NCI-H510A treated with DMSO at 0.1 percent for 48 hours (cell line): ENCODE measurements at regions not wholly inside any gene's neighbourhood (a gene's known extent, or its start where the extent isn't known, plus 50 kb on each side); places are given as distances from the start of the nearest gene placed in this dataset.
"Not testable (repeated sequence)": the region's sequence is repeated elsewhere in the genome, so short reads cannot be mapped to it uniquely, and the experiment has no call there.

Experiments used
- DNase-seq: peaks from one replicate; lab custom pipeline; 2025; lab: John Stamatoyannopoulos, UW

DNA sequence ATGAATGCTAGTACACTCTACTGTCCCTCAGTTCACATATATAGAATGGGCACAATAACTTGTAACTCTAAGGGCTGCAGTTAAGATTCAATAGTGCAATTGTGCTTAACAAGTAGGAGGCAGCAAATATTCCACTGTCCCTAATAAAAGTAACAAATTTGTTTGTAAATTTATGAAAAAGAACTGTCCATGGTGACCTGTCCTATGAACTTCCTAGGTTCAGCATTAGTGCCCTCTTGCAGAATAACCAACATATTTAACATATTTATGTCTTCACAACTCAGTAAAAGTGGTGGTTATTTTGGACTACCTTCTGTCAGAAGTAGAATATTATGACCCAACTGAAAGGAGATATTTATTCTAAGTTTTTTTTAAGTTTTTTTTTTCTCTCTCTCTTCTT lies 327.8 kb downstream of the CENPW start:
- DNase-seq, result no peak

DNA sequence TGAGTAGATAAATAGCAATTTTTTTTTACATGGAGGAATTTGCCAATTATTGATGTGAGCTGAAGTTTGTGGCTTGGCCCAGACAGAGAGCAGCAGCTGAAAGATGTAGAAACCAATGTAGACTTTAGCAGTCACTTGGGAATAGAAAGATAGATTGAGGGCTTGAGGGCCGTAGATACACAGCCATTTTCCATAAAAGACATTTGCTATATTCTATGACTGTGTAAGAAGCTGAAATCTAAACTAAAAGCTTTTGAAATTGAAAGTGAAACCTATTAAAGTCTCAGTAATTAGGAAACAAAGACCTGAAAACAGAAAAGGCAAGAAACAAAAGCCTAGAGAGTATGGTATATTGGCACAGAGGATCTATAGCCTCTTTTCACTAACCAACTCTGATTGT lies 332.7 kb downstream of the CENPW start:
- DNase-seq, result no peak

DNA sequence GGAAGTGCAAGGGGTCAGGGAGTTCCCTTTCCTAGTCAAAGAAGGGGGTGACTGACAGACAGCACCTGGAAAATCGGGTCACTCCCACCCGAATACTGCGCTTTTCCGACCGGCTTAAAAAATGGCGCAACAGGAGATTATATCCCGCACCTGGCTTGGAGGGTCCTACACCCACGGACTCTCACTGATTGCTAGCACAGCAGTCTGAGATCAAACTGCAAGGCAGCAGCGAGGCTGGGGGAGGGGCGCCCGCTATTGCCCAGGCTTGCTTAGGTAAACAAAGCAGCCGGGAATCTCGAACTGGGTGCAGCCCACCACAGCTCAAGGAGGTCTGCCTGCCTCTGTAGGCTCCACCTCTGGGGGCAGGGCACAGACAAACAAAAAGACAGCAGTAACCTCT lies 333.8 kb downstream of the CENPW start:
- DNase-seq, result not testable (repeated sequence)

DNA sequence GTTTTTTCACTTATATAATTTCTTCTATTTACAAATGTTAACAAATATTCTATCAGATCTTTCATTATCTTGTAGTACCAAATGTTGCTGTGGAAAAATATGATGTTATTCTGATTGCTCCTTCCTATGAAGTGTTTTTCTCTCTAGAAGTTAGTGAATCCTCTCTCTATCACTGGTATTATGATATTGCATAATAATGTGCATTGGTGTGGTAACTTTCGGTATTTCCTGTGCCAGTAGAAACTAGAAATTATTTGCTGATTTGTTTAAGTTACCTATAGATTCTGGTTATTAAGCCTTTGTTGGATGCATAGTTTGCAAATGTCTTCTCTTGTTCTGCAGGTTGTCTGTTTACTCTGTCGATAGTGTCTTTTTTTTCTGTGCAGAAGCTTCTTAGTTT lies 342.5 kb downstream of the CENPW start:
- no peak for DNase-seq

DNA sequence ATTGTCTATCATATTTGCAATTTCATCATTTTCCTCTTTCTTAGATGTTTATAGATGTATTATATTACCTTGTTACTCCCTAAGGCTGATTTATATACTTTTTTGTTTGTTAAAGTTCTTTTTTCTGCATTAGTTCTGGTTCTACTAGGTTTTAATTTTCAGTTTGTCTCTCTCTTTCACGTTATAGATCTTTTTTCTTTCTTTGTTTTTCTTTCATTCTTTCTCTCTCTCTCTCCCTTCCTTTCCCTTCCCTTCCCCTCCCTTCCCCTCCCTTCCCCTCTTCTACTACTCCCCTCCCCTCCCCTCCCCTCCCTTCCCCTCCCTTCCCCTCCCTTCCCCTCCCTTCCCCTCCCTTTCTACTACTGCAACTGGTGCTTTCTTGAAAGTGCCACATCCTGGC lies 345.3 kb downstream of the CENPW start:
- DNase-seq, result no peak

DNA sequence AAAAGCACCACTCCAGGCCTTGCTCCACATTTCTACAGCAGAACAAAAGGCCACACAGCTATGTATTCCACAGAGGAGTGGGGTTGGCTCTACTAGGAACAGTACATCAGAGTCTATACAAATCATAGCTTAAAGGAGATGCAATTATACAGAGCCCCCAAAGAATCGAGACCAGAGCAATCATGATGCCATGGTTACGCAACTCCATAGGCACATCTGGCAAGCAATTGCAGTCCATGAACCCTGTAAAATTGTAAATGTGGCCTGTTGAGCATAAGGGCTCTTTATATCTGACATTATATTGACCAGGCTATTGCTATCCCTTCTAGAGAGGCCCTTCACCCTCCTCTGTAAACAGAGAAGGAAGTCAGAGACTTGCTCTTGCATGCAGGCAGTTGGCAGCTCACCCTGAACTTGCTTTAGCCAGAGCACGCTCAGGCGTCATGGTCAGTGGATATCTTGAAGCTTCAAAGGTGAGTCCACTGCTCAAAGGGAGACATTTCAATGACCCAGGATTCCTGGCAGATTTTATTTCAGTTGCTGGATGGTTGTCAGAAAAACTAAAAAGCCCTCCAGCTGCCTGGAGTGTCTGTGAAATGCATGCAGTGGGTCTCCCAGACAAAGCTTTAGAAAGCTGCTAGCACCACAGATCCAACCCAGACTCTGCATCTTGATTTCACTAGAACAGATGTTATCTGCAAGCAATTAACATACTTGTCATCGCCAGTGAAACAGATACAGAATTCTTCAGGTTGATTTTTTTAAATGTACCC lies 357.2 kb downstream of the CENPW start:
- peak; percentile 81 for DNase-seq

DNA sequence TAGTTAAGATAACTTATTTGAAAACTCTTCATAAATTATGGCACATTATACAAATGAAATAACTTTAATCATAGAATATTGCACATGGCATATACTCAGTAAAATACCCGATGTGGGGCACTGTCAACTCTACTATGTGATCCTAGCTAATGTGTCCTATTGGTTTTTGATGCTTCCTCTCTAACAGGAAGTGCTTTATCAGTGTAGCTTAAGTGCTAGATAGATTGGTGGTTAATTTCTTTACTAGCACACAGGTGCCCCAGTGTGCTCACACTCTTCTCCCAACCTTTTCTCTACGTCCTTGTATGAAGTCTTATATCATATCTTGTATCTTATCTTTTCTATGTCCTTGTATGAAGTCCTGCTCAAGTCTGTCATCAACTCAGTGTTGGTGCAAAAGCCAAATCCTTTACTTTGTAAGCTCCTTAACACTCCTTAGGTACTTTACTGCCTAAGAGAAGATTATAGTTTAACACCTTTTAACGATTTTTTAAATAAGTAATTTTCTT lies 358.9 kb downstream of the CENPW start:
- DNase-seq, result peak; percentile 31

DNA sequence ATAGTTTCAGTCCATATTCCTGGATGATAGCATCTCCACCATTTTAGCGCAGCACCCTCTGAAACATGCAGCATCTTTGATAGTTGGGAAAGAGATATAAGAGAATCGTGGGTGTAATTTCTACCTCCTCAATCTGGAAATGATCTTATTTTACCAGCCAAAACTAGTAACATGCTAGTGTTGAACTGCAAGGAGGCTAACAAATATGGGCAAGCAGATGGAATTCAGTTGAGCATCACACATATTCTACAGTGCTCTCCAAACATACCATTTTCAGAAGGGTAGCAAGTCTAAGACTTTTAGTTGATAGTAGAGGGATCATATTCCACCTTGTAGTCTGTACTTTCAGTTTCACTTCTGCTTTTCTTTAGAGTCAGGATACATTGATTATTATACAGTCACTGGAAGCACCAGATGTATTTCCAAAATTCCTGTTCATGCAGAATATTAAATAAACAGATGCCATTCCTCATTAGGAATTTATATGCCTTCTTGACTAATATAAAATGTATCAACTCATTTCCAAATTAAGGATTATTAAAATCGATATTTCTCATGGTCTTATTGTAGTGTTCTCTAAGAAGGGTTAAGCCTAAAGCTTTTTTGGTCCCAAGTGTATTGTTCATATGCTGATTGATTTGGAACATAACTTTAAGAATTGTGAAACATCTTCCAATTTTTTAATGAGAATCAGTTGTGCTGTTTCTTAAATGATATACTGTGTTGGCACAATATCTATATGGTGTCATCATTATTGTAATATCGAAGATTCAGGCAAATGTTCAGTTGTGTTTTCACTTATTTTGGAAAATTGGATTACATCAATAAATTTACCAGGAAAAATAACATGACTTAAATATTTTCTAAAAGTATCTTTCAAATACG lies 362.0 kb downstream of the CENPW start:
- DNase-seq, result no peak

DNA sequence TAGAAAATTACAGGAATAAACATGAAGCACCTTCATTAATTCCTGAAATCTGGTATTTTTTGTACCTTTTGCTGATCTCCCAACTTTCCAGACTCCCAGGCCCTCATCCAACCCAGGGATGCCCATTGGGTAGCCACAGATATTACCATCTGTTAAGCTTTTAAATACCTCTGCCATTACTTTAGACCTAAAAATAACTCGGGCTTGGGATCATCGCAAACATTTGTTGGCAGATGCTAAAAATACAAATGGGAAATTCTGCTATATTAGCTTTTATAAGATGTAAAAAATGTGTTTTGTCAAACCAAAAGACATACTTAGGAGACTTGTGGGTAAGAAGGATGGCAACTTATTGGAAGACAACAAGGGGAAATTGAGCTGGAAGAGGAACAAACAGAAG lies 376.1 kb downstream of the CENPW start:
- DNase-seq, result no peak

DNA sequence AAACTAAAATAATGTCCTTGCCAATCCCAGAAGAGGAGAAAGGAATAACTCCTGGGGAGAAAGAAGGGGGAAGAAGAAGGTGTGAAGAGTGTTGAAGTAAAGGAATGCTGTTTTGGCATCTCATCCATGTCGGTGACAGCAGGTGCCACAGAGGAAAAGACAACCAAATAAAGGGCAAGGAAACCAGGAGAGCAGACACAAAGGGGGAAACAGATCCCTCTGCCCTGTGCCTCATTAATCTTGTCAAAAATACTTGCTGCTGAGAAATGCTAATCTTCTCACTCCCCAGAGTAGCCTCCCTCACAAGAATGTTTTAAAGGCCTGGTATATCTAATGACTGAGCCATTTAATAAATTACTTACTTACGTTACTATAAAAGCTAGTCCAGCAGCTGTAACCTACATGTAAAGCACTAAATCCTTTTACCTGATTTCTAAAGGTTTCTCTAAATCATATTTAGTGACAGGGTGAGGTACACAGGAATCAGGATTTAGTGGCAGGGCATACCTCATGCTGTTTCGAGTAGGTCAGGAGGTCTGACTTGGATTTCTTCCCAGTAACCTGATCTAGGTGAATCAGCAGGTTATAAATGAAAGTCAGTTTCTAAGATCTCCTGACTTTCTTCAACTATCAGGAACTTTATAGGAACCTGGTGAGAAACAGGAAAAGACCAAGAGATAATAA lies 377.1 kb downstream of the CENPW start:
- no peak for DNase-seq

DNA sequence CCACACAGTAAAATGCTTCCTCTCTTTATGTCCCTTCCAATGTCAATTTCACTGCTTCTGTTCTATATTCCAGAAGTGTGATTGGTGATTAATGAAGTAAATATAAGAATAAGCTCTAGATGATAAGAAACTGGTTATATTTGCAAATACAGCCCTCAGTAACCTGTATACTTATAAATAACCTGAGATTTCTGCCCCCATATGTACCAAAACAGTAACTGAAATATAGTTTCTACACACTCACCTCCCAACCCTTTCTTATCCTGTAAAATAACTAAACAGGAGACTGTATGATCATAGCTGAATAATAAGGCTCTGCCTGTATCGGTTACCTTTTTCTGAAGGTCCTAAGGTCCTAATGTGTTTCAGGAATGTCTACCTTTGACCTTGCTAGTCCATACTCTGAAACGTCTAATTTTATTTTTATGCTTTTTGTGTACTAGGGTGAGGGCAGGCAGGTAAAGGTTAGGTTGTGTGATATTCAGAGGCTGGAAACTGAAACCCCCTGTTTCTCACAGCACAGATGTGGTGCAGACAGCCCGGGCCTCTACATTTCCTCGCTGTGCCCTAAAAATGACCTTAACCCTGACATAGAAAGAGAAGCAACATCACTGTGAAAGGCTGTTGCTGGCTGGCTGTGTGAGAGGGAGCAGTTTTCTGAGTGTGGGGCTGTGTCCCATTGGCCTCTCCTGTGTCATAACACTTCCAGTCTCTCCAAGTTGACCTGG lies 378.8 kb downstream of the CENPW start:
- no peak for DNase-seq

DNA sequence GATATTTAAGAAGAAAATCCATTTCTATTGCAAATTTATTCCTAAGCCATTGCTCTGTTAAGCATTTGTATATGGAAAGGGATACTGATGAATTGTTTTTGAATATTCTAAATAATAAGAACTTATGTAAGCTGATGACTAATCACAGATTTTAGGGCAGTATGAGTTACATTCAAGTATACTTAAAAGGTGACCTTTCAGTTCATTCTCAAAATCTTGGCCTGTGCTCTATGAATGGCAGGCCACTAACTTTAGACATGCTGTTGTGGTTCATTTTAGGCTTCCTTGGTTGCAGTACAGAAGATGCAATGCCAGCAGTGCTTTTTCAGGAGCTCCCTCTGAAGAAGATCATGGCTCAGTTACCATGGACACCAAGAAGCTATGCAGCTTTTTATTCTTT lies 380.4 kb downstream of the CENPW start:
- DNase-seq, result no peak

DNA sequence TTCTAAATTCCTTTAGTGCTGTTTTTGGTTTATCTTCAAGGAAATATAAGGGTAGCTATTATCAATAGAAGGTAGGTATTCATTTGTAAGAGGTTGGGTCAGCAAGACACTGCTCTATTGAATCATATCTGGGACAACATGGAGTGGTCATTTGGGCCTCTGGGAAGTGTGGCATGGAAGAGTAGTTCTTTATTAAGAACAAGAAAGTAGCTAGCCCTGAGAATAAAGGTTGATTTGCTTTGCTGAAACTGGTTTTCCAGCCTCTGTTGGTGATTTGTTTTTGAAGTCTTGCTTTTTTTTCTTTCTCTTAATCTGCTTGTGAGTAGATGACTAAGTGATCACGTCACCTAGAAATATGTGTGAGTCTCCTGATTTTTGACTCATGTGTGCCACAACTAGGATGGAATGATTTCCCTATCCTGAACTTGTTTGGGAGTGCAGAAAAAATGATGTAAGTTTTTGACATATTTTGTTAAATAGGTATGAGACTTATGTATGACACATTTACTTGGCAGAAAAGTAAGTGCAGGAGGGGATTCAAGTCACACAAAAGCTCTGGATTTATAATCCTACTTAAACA lies 381.8 kb downstream of the CENPW start:
- DNase-seq, result no peak

DNA sequence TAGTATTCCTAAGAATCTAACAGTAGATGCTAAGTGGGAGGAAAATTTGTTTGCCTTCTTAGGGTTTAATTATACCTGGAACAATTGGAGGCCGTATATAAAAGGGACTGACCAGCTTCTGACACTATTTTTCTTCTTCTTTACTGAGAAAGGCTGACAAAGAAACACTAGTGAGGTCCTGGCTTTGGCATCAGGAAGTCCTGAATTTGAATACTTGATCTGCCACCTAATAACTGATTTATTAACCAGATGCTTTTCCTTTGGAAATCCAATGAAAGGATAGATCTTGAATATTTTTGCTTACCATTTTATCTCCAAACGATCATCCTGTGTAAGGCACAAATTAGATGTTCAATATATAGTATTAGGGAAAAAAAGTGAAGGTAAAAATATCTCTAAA lies 382.5 kb downstream of the CENPW start:
- DNase-seq, result no peak

DNA sequence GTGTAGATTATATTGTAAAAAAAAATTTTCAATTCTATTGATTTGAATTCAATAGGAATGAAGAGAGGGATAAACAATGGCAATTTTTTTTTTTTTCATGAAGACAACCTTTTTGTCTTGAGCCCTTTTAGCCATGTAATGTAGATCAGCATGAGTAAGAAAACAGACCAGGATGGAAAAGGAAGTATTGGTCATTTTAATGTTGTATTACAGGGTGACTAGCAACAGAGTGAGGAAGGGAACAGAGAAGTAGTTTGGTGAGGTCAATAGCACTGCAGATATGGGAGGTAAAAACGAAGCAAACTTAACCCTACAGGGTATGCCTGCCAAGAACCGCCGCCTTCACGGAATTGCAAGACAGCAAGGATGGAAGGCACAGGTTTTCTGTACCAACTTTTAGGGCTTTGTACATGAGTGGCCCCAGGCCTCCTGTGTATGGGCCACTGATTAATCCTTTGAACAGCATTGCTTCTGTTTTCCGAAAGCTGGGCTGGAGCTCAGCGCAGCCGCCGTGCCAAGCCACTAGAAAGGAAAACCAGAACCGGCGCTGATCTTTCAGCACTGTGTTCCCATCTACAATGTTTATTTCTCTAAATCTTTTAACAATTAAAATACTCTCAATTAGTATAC lies 383.7 kb downstream of the CENPW start:
- DNase-seq, result no peak

DNA sequence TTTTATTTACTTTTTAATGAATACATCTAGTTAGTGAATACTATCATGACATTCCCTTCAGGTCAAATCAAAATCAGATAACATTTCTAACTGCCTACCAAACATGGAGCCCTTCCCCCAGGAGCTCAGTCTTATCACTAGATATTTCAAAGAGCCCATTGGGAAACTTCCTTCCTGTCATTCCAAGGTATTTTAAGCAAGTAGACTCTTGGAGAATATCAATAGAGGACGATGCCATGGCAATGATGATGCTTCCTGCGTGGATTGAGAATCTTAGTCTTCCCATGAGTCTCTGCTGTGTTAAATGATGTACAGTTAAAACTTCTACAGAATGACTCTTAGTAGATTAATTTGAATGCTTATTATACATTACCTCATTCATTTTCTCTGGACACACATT lies 384.9 kb downstream of the CENPW start:
- DNase-seq, result no peak

DNA sequence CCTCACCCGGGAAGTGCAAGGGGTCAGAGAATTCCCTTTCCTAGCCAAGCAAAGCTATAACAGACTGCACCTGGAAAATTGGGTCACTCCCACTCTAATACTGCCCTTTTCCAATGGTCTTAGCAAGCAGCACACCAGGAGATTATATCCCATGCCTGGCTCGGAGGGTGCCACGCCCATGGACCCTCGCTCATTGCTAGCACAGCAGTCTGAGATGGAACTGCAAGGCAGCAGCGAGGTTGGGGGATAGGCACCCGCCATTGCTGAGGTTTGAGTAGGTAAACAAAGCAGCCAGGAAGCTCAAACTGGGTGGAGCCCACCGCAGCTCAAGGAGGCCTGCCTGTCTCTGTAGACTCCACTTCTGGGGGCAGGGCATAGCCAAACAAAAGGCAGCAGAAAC lies 386.5 kb downstream of the CENPW start:
- not testable (repeated sequence) for DNase-seq

DNA sequence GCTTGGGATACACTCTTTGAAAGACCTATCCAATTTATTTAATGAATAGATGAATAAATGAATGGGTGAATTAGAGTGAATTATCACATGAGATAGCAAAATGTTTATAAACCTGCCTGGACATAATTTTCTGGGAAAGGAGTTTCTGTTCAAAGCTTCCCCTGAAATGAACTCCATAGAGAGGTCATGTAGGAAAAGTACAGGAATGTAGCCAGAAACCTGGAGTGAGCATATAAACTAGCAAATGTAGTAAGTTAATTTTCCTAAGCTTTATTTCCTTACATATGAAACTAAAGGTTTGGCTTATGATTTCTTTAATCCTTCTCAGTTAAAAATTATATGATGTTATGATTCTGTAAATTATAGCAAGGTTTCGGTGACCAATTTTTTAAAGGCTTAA lies 380.3 kb upstream of the RSPO3 start:
- no peak for DNase-seq

DNA sequence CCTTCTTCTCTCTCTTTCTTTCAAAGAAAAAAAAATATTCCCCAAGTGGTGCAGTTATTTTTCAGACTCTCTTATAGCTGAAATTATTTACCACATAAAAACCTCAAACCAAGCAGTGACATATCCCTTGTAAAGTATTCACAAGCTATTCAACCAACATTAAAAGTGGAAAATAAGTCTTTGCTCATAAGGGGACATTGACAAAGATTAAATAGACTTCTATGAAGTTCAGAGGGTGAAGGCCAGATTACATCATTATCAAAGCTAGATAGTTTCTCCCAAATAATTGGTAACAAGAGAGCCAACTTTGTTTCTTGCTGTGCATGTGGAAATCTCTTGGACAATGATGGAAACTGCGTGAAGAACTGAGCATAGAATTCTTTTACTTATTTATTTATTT lies 379.8 kb upstream of the RSPO3 start:
- DNase-seq, result no peak

DNA sequence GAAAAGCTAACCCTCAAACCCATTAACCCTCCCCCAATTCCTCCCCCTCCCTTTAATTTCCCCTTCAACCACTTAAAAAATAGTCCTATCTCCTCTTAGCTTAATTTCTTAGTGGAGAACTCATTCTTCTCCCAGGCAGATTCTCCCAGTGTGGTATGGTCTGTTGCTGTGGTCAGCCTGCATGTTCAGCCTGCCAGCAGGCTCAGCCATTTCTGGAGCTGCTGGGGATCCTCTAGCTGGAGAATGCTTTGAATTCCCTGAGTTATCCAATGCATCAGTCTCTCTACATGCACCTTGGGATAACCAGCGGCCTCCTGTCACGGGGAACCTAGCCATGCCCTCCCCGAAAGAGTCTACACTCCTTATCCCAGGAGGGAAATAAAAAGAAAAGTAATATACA lies 375.4 kb upstream of the RSPO3 start:
- no peak for DNase-seq
